GM12892 (cell line): ENCODE measurements at regions not wholly inside any gene's neighbourhood (a gene's known extent, or its start where the extent isn't known, plus 50 kb on each side); places are given as distances from the start of the nearest gene placed in this dataset.

Source experiments
- POLR2A ChIP-seq: IDR thresholded peaks from 2 replicates; pipeline ENCODE4 v1.6.1; 2011; ENCODE audit warnings: low read depth, low read length, control low read depth
- POLR2AphosphoS5 ChIP-seq: IDR thresholded peaks from 2 replicates; pipeline ENCODE4 v1.6.1; 2011; ENCODE audit warnings: low read depth, low read length, control low read depth
- TAF1 ChIP-seq: IDR thresholded peaks from 2 replicates; pipeline ENCODE4 v1.6.1; 2011; ENCODE audit warnings: low read depth, mild to moderate bottlenecking, control low read depth, low read length, borderline replicate concordance

- TF ChIP-seq TAF1 (no peak), POLR2A (no peak), POLR2AphosphoS5 (no peak)
These were observed 103.3 kb upstream of the FAT1 start for GRCh38 chr4:186826846-186827533.
